AG08396 (cell line): ENCODE measurements at regions not wholly inside any gene's neighbourhood (a gene's known extent, or its start where the extent isn't known, plus 50 kb on each side); places are given as distances from the start of the nearest gene placed in this dataset.

Experiments used
- DNase-seq: peaks from one replicate; pipeline ENCODE4 v3.0.0; 2012; ENCODE audit warnings: low spot score, mixed read lengths

- no peak for DNase-seq
These were observed 540.8 kb downstream of the SOX6 start for GRCh38 chr11:15815246-15816195.

GRCh38 chr11:15816260-15816871 lies 540.0 kb downstream of the SOX6 start:
- DNase-seq, result peak; percentile 36

DNA sequence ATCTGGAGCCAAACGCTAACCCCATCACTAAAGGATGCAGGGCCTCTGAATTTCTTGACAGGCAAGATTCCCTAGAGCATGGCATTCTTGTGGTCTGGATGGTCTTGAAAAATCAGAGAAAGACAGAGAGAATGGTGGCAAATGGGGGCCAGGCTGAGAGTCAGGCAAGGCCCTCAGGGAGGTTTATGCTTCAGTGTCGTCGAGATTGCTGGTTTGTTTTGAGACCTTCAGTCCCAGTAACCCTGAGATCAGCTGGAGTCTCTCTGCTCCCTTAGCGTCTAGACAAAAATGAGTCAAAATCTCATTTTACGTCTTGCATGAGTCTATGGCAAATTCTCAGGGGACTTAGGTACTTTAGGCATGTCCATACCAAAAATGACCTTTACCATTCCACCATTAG lies 539.3 kb downstream of the SOX6 start:
- no peak for DNase-seq

- no peak for DNase-seq
These were observed 538.1 kb downstream of the SOX6 start for GRCh38 chr11:15818132-15818842.

DNA sequence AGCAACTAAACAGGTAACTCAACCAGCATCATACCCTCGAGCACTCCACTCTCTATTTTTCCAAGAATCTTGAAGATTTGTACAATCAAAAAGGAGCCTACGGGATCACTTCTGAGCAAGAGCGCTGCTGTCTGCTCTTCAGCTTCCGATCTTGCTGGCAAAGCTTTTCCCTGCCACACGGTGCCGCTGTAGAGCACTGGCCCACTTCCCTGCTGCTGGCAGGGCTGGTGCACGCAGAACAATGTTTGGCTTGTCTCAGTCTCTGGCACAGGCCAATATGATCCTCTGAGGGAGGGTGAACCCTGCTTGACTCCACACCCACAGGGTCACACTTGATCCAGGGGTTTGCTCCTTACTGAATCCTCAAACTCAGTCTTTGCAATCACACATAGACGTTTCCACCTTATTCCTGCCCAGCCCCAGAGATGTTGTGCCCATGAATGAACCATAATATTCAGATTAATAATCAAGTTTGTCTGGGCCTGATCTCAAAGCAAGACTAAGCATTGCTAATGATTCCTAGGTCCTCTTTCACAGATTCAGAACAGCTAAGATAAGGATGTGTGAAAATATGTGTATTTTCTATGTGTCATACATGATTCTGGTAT lies 536.6 kb downstream of the SOX6 start:
- peak; percentile 66 for DNase-seq

- no peak for DNase-seq
These were observed 534.9 kb downstream of the SOX6 start for GRCh38 chr11:15821451-15821850.

DNA sequence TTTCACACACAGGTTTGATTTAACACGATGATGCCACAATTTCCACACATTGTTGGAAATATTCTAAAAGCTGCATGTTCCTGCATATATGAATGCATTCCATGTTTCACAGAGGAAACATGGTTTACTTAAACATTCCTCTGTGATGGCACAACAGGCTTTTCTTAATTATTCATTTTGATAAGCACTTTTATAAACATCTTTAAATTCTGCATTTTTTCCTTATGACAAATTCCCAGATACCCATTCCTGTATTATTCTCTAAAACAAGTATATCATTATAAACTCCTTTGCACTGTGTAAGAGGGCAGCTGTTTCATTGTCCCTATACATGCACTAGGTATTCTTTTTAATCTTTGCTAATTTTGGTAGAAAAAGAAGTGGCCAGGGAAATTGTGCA lies 532.3 kb downstream of the SOX6 start:
- no peak for DNase-seq

DNA sequence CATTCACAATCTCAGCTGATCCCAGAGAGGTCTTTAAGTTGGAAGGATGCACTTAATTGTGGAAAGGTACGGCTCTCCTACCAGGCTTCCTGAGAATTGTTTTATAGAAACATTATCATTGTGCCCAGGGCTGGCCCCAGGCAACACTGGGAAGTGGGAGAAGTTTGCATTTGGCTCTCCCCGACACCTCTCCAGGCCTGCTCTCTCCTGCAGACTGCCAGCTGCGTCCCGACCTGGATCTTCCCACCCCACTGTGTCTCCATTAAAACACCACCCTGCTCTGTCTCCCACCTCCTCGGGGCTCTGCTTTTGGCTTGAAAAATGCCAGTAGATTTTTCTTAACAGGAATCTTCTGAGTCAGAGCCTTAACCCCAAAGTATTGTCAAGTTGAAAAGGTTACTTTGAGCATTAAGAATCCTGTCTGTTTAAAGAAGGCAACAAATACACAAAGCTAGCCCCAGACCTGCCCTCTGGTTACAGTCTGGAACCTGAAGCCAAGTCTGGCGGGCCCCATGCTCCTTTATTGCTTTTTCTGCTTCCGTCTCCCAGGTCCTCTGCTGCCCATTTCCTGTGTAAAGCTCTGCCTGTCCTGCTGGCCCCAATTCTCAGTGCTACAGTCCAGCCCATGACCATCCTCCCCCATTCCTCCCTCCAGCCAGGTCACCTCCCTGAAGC lies 530.2 kb downstream of the SOX6 start:
- DNase-seq, result no peak

DNA sequence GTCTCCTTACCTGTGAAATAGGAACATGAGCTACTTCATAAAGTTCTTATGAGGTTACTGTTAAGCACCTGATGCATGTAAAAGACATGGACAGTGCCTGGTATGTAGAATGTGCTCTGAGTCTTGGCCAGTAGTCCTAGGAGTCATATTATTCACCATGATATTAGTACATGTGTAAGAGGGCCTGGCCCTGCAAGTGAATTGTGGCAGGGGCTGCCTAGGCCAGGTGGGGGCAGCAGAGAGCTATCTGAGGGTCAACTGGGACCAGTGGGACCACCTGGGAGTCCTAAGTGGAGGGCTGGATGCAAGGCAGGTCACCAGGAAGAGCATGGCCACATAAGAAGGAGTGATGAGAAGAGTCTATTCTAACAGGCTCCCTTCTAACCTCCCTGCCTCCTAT lies 529.5 kb downstream of the SOX6 start:
- peak; percentile 25 for DNase-seq

GRCh38 chr11:15828215-15828853 lies 528.0 kb downstream of the SOX6 start:
- no peak for DNase-seq

- DNase-seq, result no peak
These were observed 527.0 kb downstream of the SOX6 start for GRCh38 chr11:15829312-15829711.

- no peak for DNase-seq
These were observed 525.5 kb downstream of the SOX6 start for GRCh38 chr11:15830741-15831428.

DNA sequence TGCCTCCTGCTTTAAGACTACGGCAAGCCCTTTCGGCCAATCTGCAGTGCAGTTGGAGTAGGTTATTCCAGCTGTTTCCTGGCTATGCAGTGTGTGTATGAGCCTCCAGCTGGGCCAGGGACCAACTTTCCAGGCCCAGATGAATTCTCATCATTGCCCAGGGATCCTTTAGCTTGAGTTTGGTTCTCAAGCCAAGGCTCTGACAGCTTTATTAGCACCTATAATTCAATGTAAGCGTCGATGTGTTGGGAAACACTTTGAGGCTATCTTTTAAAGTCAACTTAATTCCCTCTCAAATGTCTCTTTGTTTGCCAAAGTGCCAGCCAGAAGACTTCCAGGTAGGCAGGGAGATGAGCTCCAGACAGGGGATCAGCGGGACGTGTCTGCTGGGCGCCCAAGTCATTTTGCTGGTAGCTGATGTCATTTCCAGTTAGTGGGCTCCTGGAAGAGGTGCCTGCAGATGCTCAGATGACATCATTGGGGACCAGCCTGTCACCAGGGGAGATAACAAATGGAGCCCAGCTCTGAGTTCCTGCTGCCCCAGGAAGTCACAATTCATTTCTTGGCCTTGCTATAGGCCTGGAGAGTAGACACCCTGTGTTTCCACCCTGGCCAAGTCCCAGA lies 520.4 kb downstream of the SOX6 start:
- DNase-seq, result no peak

DNA sequence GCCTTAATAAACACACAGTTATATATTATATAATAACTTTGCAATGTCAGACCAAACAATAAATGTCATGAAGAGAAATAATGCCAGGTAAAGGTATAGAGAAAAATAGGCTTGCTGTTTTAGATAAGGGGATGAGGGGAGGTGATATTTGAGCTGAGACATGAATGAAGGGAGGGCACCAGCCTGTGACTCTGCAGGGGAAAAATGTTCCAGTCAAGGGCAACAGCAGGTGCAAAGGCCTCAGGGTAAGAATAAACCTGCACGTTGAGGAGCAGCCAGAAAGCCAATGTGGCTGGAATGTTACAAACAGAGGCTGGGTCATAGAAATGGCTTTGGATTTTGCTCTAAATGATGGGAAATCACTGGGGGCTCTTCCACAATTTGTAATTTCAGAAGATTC lies 519.6 kb downstream of the SOX6 start:
- no peak for DNase-seq

GRCh38 chr11:15837901-15838489 lies 518.4 kb downstream of the SOX6 start:
- DNase-seq, result no peak

DNA sequence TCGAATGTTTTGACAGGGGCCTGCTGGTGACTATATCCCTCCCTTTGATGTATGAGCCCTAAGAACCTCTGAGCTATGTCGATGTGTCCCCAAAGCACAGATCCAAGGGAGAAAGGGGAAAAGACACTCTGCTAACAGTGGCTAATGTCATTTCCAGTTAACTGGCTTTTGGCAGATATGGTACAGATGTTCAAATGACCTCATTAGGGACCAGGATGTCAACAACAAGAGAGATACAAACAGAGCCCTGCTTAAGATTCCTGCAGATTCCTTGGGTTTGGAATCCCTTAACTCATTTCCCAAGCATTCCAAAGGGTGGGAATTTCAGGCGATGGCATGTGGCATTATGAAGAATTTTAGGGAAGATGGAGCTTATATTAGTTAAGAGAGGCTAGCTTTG lies 517.3 kb downstream of the SOX6 start:
- DNase-seq, result no peak

DNA sequence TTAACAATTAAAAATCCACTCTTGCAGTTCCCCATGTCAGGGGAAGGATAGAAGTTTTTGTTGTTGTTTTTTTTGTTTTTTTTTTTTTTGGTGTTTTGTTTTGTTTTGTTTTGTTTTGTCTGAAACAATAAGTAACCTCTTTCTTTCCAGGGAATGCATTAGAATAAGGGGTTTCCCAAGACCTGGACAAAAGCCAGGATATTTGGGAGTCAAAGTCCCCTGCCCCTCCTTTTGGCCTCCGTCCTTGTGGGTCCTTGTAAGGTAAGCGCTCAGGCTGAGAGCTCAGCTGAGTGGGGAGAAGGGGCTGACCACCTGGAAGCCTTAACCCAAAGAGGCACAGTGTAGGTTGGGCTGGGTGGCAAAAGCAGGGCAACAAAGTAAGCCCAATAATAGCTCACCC lies 515.4 kb downstream of the SOX6 start:
- DNase-seq, result no peak

- no peak for DNase-seq
These were observed 514.2 kb downstream of the SOX6 start for GRCh38 chr11:15841931-15842740.

GRCh38 chr11:15843309-15843872 lies 513.0 kb downstream of the SOX6 start:
- no peak for DNase-seq
